CD4-positive, alpha-beta T cell (primary cell): ENCODE measurements at regions not wholly inside any gene's neighbourhood (a gene's known extent, or its start where the extent isn't known, plus 50 kb on each side); places are given as distances from the start of the nearest gene placed in this dataset.
"Not testable (repeated sequence)": the region's sequence is repeated elsewhere in the genome, so short reads cannot be mapped to it uniquely, and the experiment has no call there.

Experiments
- ATAC-seq: fragments of 200-7000 bp; cut with Tn5 transposase; one replicate; pipeline ENCODE4 v1.10.0; 2022; ENCODE audit warnings: mild to moderate bottlenecking; ENCODE audit not compliant: poor library complexity
- CTCF ChIA-PET: fragments of 350-600 bp; sonication (Branson Sonifier 250); formaldehyde crosslinking; loops from one replicate; lab custom pipeline; 2021; ENCODE audit warnings: antibody characterized with exemption, inconsistent platforms; lab: Charles Lee
- POLR2A ChIA-PET: fragments of 350-600 bp; sonication (Branson Sonifier 250); formaldehyde crosslinking; loops from one replicate; lab custom pipeline; 2021; ENCODE audit warnings: antibody characterized with exemption, inconsistent platforms; lab: Charles Lee
- DNase-seq, 14 experiments: peaks; one replicate each; pipeline ENCODE4 v3.0.0-alpha.2; 2013 to 2020; ENCODE audit warnings: mixed read lengths in 2 of 14
- H3K27ac ChIP-seq, 2 donors: one replicate each; pipeline versions ENCODE4 v1.5.1 to v1.7.0; 2013; ENCODE audit warnings: low read length in 2 of 2, low read depth in 1 of 2, mild to moderate bottlenecking in 1 of 2
- H3K27me3 ChIP-seq, 2 experiments: 1 replicate in 1 of 2; 2 replicates in 1 of 2; pipeline versions ENCODE4 v1.6.1 to v1.7.0; 2013; ENCODE audit warnings: low read length in 2 of 2, control low read depth in 1 of 2, mild to moderate bottlenecking in 1 of 2, moderate library complexity in 1 of 2; ENCODE audit not compliant: insufficient read depth in 2 of 2, control insufficient read depth in 1 of 2
- H3K36me3 ChIP-seq: one replicate; pipeline ENCODE4 v1.6.1; 2013; ENCODE audit warnings: low read length, control low read depth; ENCODE audit not compliant: insufficient read depth
- H3K4me1 ChIP-seq: one replicate; pipeline ENCODE4 v1.6.1; 2013; ENCODE audit warnings: low read length, control low read depth; ENCODE audit not compliant: insufficient read depth
- H3K4me3 ChIP-seq: one replicate; pipeline ENCODE4 v1.5.1; 2013; ENCODE audit warnings: mild to moderate bottlenecking, low read length, moderate library complexity
- H3K9me3 ChIP-seq, 2 experiments: 1 replicate in 1 of 2; 2 replicates in 1 of 2; pipeline versions ENCODE4 v1.6.1 to v1.7.0; 2013; ENCODE audit warnings: low read length in 2 of 2, mild to moderate bottlenecking in 2 of 2, control low read depth in 1 of 2, moderate library complexity in 1 of 2; ENCODE audit not compliant: control insufficient read depth in 1 of 2, insufficient read depth in 1 of 2
- H3K27ac Mint-ChIP-seq: one replicate; pipeline ENCODE4 v1.8.0; 2020; ENCODE audit warnings: mixed read lengths
- H3K27me3 Mint-ChIP-seq: one replicate; pipeline ENCODE4 v1.8.0; 2021; ENCODE audit warnings: mixed read lengths
- H3K36me3 Mint-ChIP-seq: one replicate; pipeline ENCODE4 v1.8.0; 2021; ENCODE audit warnings: low read depth, mixed read lengths
- H3K4me1 Mint-ChIP-seq: one replicate; pipeline ENCODE4 v1.8.0; 2021; ENCODE audit warnings: low read depth, mixed read lengths
- H3K4me3 Mint-ChIP-seq: one replicate; pipeline ENCODE4 v1.8.0; 2020; ENCODE audit warnings: mild to moderate bottlenecking, mixed read lengths
- H3K9me3 Mint-ChIP-seq: one replicate; pipeline ENCODE4 v1.8.0; 2020; ENCODE audit warnings: mixed read lengths
- intact Hi-C, 2 experiments: fragments of 100-400 bp; cut with DNase I in 1 of 2; cut with micrococcal nuclease in 1 of 2; formaldehyde crosslinking; loops; one replicate each; pipeline versions ENCODE4 v1.15.1 to v1.9.0; 2023 to 2025; cut with DNase I, micrococcal nuclease
- TF ChIP-seq, protein P1 (sequence below): fragments of 200-600 bp; IDR thresholded peaks from one replicate; pipeline ENCODE4 v1.8.0; 2022; ENCODE audit warnings: antibody characterized with exemption, mild to moderate bottlenecking

DNA sequence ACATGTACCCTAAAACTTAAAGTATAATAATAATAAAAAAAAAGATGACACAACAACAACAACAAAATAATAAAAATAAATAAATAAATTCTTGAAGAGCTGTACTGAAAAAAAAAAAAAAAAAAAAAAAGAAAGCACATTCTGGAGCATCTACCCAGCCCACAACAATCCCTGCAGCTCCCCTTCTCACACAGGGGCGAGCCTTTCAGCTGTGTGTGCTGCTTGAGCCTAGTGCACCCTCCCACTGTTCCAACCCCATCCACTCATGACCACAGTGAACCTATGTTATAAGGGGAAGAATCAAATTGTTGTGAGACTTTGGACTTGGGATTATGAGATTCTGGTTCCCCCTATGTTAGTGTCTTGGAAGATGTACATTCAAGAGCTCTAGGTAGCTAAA lies 161.5 kb upstream of the JADE1 start:
- Histone ChIP-seq H3K27ac (no peak overlapping the region), H3K27me3 (no peaks in the 10 kb centered on the region), H3K36me3 (no peaks in the 10 kb centered on the region), H3K4me3 (no peak overlapping the region), H3K4me1 (no peaks in the 10 kb centered on the region), H3K9me3 (no peaks in the 10 kb centered on the region)
- intact Hi-C loops, result no loop called here
- ChIA-PET POLR2A (no interaction called here), CTCF (no interaction called here)
- Mint-ChIP-seq H3K9me3 (no peaks in the 10 kb centered on the region), H3K27ac (no peak overlapping the region), H3K4me1 (no peaks in the 10 kb centered on the region), H3K27me3 (no peaks in the 10 kb centered on the region), H3K36me3 (no peaks in the 10 kb centered on the region), H3K4me3 (no peak overlapping the region)
- ATAC-seq, result no peak
- DNase-seq, result no peak
- TF ChIP-seq, protein P1, sequence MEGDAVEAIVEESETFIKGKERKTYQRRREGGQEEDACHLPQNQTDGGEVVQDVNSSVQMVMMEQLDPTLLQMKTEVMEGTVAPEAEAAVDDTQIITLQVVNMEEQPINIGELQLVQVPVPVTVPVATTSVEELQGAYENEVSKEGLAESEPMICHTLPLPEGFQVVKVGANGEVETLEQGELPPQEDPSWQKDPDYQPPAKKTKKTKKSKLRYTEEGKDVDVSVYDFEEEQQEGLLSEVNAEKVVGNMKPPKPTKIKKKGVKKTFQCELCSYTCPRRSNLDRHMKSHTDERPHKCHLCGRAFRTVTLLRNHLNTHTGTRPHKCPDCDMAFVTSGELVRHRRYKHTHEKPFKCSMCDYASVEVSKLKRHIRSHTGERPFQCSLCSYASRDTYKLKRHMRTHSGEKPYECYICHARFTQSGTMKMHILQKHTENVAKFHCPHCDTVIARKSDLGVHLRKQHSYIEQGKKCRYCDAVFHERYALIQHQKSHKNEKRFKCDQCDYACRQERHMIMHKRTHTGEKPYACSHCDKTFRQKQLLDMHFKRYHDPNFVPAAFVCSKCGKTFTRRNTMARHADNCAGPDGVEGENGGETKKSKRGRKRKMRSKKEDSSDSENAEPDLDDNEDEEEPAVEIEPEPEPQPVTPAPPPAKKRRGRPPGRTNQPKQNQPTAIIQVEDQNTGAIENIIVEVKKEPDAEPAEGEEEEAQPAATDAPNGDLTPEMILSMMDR, result no peak

- H3K9me3 ChIP-seq, DNase-seq, H3K4me1 ChIP-seq, POLR2A ChIA-PET, intact Hi-C loops, H3K27ac Mint-ChIP-seq, CTCF ChIA-PET, H3K4me1 Mint-ChIP-seq, H3K27me3 ChIP-seq, H3K4me3 Mint-ChIP-seq, H3K27me3 Mint-ChIP-seq, H3K9me3 Mint-ChIP-seq, H3K27ac ChIP-seq, H3K36me3 ChIP-seq, H3K4me3 ChIP-seq, ATAC-seq, H3K36me3 Mint-ChIP-seq: not testable (repeated sequence)
These were observed 162.6 kb upstream of the JADE1 start for GRCh38 chr4:128646893-128647292.

DNA sequence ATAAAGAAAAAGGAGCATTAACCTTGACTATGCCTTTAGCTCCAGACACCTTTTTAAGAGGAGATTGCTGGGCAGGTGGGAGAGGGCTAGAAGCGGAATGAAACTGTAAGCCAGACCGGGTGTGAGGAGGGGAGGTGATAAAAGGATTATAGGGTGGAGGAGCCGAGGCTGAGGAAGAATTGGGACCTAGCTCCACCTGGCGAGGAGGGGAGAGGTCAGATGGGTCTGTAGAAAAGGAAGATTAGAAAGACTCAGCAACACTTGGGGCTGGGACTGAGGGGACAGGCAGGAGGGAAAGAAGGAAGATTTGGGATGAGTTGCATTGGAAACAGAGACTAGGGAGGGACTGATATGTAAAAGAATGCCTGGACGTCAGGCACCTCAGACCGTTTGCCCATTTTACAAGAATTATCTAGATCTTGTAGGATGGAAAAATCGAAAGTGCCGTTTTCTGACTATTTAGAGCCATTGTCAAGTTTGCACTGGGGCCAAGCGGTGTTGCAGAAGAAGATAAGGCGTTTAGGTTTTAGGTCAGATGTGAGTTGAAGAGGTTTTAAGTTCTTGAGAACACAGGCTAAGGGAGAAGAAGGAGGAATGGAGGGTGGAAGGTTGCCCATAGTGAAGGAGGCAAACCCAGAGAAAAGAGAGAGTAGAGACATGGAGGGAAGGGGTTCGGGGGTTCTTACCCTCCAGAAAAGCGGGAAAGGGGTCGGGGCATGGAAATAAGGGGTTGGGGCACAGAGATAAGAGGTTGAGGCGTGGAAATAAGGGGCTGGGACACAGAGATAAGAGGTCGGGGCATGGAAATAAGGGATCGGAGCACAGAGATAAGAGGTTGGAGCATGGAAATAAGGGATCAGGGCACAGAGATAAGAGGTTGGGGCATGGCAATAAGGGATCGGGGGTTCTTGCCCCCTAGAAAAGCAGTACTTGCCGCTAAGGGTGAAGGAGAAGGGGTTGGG lies 164.5 kb upstream of the JADE1 start:
- intact Hi-C loops, CTCF ChIA-PET, H3K9me3 ChIP-seq, H3K27ac ChIP-seq, H3K4me3 Mint-ChIP-seq, H3K27me3 ChIP-seq, H3K27me3 Mint-ChIP-seq, H3K27ac Mint-ChIP-seq, ATAC-seq, DNase-seq, H3K9me3 Mint-ChIP-seq, POLR2A ChIA-PET, H3K4me3 ChIP-seq, H3K36me3 ChIP-seq, H3K4me1 ChIP-seq, H3K36me3 Mint-ChIP-seq, H3K4me1 Mint-ChIP-seq: not testable (repeated sequence)

DNA sequence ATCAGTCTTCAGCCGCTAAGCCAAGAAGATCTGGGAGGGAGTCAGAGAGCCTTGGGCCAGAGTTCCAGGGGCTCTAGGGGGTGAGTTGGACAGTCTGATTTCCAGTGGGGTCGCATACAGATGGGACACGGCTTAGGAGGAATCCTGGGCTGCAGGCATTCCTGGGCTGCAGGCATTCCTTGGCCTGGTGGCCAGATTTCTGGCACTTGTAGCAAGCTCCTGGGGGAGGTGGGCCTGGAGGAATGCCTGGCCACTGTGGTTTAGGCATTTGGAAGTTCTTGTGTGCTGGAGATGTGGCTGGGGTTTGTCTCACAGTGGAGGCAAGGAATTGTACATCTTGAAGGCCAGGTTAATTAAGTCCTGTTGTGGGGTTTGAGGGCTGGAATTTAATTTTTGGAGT lies 165.4 kb upstream of the JADE1 start:
- H3K9me3 Mint-ChIP-seq, POLR2A ChIA-PET, H3K4me1 Mint-ChIP-seq, intact Hi-C loops, H3K27me3 ChIP-seq, H3K9me3 ChIP-seq, H3K4me3 ChIP-seq, H3K36me3 Mint-ChIP-seq, H3K36me3 ChIP-seq, DNase-seq, ATAC-seq, H3K27me3 Mint-ChIP-seq, H3K27ac Mint-ChIP-seq, H3K4me3 Mint-ChIP-seq, H3K27ac ChIP-seq, CTCF ChIA-PET, H3K4me1 ChIP-seq: not testable (repeated sequence)

DNA sequence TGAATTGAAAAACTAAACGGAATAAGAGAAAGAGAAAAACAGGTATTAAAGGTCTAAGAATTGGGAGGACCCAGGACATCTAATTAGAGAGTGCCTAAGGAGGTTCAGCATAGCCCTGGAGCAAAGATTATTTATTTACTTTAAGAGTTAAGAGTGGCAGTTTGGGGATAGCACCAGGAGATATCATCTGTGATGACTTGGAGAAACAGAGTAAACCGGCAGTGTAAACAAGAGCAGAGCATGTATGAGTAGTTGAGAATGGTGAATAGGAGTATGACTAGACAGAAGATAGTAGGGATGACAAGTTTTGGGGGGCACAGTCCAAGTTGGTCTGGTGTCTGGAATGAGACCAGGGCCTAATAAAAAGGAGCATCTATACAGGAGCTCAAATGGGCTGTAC lies 167.9 kb upstream of the JADE1 start:
- H3K27ac Mint-ChIP-seq, DNase-seq, intact Hi-C loops: not testable (repeated sequence)

More for the DNA sequence above, 167.9 kb upstream of the JADE1 start:
- H3K36me3 Mint-ChIP-seq, H3K4me3 ChIP-seq, POLR2A ChIA-PET, H3K4me1 Mint-ChIP-seq, CTCF ChIA-PET, H3K36me3 ChIP-seq, H3K4me3 Mint-ChIP-seq, H3K4me1 ChIP-seq, H3K27ac ChIP-seq, H3K27me3 ChIP-seq, H3K27me3 Mint-ChIP-seq, ATAC-seq, H3K9me3 Mint-ChIP-seq, H3K9me3 ChIP-seq: not testable (repeated sequence)
